Bronchial epithelial cell (primary cell): ENCODE measurements at regions not wholly inside any gene's neighbourhood (a gene's known extent, or its start where the extent isn't known, plus 50 kb on each side); places are given as distances from the start of the nearest gene placed in this dataset.
A peak's percentile ranks its signal among the peaks of the same experiment; 100 is the strongest.

Source experiments
- DNase-seq: peaks from one replicate; pipeline ENCODE4 v3.0.0-alpha.2; 2010; ENCODE audit warnings: low read depth
- FAIRE-seq: peaks from 2 replicates; lab custom pipeline; 2011; peaks lifted over from hg19 to GRCh38; lab: Jason Lieb, UNC
- H3K27me3 ChIP-seq: 2 replicates; pipeline ENCODE4 v1.5.1; 2011; ENCODE audit warnings: low read length; ENCODE audit not compliant: control insufficient read depth, insufficient read depth
- H3K36me3 ChIP-seq: 2 replicates; pipeline ENCODE4 v1.5.1; 2011; ENCODE audit warnings: low read length; ENCODE audit not compliant: control insufficient read depth, insufficient read depth
- H3K4me3 ChIP-seq: 2 replicates; pipeline ENCODE4 v1.5.1; 2011; ENCODE audit warnings: mild to moderate bottlenecking, low read depth, low read length, control low read depth
- TF ChIP-seq, protein P1 (sequence below): IDR thresholded peaks from 2 replicates; pipeline ENCODE4 v1.5.1; 2011; ENCODE audit warnings: mild to moderate bottlenecking, moderate library complexity, low read length, control low read depth, inconsistent platforms; ENCODE audit not compliant: insufficient read depth, severe bottlenecking

DNA sequence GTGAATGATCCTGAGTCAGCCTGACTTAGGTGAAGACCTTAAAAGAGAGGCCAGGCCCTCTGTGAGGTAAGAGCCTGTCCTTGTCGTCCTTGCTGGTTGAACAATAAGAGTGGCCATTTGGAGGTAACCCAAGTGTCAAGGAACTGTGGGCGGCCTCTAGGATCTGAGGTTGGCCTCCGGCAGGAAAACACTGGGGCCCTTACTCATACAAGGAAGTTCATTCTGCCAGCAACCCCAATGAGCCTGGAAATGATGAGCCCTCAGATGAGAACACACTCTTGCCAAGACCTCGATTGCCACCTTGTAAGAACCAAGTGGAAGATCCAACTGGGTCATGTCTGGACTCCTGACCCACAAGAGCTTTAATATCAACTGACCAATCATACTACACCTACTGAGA is 95.5 kb upstream of the LRATD1 start:
- TF ChIP-seq, protein P1, sequence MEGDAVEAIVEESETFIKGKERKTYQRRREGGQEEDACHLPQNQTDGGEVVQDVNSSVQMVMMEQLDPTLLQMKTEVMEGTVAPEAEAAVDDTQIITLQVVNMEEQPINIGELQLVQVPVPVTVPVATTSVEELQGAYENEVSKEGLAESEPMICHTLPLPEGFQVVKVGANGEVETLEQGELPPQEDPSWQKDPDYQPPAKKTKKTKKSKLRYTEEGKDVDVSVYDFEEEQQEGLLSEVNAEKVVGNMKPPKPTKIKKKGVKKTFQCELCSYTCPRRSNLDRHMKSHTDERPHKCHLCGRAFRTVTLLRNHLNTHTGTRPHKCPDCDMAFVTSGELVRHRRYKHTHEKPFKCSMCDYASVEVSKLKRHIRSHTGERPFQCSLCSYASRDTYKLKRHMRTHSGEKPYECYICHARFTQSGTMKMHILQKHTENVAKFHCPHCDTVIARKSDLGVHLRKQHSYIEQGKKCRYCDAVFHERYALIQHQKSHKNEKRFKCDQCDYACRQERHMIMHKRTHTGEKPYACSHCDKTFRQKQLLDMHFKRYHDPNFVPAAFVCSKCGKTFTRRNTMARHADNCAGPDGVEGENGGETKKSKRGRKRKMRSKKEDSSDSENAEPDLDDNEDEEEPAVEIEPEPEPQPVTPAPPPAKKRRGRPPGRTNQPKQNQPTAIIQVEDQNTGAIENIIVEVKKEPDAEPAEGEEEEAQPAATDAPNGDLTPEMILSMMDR = no peak
- Histone ChIP-seq H3K27me3 (no peaks in the 10 kb centered on the region), H3K36me3 (no peaks in the 10 kb centered on the region), H3K4me3 (no peak overlapping the region)
- no peak for FAIRE-seq
- peak; percentile 54 for DNase-seq

DNA sequence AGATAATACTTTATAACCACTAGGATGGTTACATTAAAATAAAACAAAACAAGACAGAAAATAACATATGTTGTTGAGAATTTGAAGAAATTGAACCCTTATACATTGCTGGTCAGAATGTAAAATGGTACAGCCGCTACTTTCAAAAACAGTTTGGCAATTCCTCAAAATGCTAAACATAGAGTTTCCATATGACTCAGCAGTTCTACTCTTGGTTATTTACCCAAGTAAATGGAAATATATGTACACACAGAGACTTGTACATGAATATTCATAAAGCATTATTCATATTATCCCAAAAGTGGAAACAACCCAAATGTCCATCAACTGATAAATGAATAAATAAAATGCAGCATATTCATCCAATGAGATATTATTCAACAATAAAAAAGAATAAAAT is 92.5 kb upstream of the LRATD1 start:
- peak; percentile 43 for DNase-seq
- no peaks in the 10 kb centered on the region for H3K36me3 ChIP-seq
- no peak for FAIRE-seq
- TF ChIP-seq, protein P1 = no peak
- no peaks in the 10 kb centered on the region for H3K27me3 ChIP-seq
- H3K4me3 ChIP-seq = no peak overlapping the region

DNA sequence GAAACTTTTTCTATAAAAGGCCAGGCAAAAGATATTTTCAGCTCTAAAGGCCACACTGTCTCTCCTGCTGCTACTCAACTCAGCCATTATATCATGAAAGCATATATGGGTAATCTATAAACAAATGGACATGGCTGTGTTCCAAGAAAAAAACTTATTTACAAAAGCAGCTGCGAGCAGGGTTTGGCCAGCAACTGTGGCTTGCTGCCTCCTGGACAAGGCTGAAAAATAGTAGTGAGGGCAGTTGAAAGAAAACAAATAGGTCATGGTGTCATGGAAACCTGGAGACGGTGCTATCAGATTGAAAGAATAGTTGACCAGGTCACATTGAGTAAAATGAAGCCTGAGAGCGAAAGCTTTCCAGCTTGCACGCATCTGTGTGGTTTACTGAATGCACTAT is 89.2 kb upstream of the LRATD1 start:
- Histone ChIP-seq H3K36me3 (no peaks in the 10 kb centered on the region), H3K4me3 (no peak overlapping the region), H3K27me3 (no peaks in the 10 kb centered on the region)
- no peak for FAIRE-seq
- no peak for DNase-seq
- TF ChIP-seq, protein P1 = no peak

DNA sequence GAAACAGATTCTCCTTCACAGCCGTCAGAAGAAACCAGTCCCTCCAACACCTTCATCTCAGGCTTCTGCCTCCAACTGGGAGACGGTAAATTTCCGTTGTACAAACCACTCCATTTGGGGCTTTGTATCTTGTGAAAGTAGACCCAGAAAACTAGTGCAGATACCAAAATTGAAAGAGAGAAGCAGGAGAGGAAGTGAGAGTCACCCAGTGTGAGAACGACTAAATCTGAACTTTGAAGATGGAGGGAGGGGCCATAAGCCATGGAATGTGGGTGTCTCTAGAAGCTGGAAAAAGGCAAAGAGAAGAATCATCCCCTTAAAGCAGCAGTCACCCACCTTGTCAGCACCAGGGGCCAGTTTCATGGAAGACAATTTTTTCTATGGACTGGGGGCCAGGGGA is 88.3 kb upstream of the LRATD1 start:
- Histone ChIP-seq H3K36me3 (no peaks in the 10 kb centered on the region), H3K4me3 (no peak overlapping the region), H3K27me3 (no peaks in the 10 kb centered on the region)
- TF ChIP-seq, protein P1 = no peak
- DNase-seq = no peak
- FAIRE-seq = no peak

DNA sequence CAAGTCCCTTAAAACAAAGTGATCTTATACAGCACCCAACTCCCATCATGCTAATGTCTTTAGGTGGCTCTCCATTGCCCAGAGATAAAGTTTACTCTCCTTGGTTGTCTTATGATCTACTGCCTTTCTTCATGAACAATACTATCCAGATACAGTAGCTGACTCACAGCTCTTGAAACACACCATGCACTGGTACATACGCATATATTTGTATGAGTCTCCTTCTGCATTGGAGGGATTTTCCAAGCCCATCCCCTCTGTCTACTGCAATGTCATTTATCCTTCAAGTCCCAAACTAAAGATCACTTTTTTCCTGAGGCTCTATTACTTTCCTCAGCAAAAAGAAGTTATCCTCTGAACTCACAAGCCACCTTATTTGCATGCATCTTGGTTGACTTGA is 84.7 kb upstream of the LRATD1 start:
- FAIRE-seq = no peak
- TF ChIP-seq, protein P1 = no peak
- H3K27me3 ChIP-seq = no peaks in the 10 kb centered on the region

DNA sequence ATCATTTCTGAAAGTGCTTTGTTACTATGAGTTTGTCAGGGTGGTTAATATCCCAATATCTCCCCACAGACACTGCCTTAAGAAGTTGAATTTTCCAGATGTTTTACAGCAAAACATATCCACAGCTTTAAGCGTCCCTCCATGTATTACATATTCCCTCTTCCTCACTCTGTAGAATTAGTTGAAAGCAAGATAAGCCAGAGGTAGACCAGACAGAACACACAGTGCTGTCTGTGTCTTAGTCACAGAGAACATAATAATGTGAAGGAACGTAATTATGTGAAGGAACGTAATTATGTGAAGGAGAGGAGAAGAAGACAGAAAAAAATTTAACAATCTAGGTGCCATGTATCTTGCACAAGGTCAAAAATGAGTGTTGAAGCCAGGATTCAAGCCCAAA is 81.9 kb upstream of the LRATD1 start:
- no peak for FAIRE-seq
- DNase-seq = no peak
- TF ChIP-seq, protein P1 = no peak
- no peaks in the 10 kb centered on the region for H3K27me3 ChIP-seq
- H3K4me3 ChIP-seq = no peak overlapping the region
- H3K36me3 ChIP-seq = no peaks in the 10 kb centered on the region

More for the DNA sequence above, 84.7 kb upstream of the LRATD1 start:
- Histone ChIP-seq H3K36me3 (no peaks in the 10 kb centered on the region), H3K4me3 (no peak overlapping the region)
- peak; percentile 13 for DNase-seq
